ENCODE measurements at regions not wholly inside any gene's neighbourhood (a gene's known extent, or its start where the extent isn't known, plus 50 kb on each side); places are given as distances from the start of the nearest gene placed in this dataset.
"Not testable (repeated sequence)": the region's sequence is repeated elsewhere in the genome, so short reads cannot be mapped to it uniquely, and the experiment has no call there.

GRCh38 chr15:47129033-47129432 is 588.3 kb upstream of the SEMA6D start:
- DNase-seq, result no peak
- H3K9me3 Mint-ChIP-seq, result peaks cover 4 to 35% (median 13%) of the 10 kb centered on the region in 5 donors
- ChIA-PET CTCF (no interaction called here), POLR2A (no interaction called here)
- H3K36me3 Mint-ChIP-seq, result no peaks in the 10 kb centered on the region
- no peak overlapping the region for H3K27ac Mint-ChIP-seq
- Histone ChIP-seq H3K36me3 (ENCODE audit: insufficient read depth, low read length) (no peaks in the 10 kb centered on the region), H3K27me3 (ENCODE audit: insufficient read depth, low read length, poor library complexity, severe bottlenecking) (no peaks in the 10 kb centered on the region), H3K4me1 (ENCODE audit: insufficient read depth, low read length) (no peaks in the 10 kb centered on the region), H3K4me3 (ENCODE audit: low read length) (no peak overlapping the region), H3K27ac (ENCODE audit: low read depth, low read length) (no peak overlapping the region), H3K9me3 (ENCODE audit: low read length) (no peaks in the 10 kb centered on the region)
- H3K4me1 Mint-ChIP-seq, result no peaks in the 10 kb centered on the region
- H3K27me3 Mint-ChIP-seq, result no peaks in the 10 kb centered on the region
- no peak overlapping the region for H3K4me3 Mint-ChIP-seq

- H3K27ac Mint-ChIP-seq; H3K36me3 Mint-ChIP-seq; H3K4me1 Mint-ChIP-seq; H3K4me3 ChIP-seq (ENCODE audit: low read length); DNase-seq; H3K27me3 Mint-ChIP-seq; H3K36me3 ChIP-seq (ENCODE audit: insufficient read depth, low read length); H3K27me3 ChIP-seq (ENCODE audit: insufficient read depth, low read length, poor library complexity, severe bottlenecking); CTCF ChIA-PET; H3K4me1 ChIP-seq (ENCODE audit: insufficient read depth, low read length); H3K9me3 ChIP-seq (ENCODE audit: low read length); H3K4me3 Mint-ChIP-seq; POLR2A ChIA-PET; H3K27ac ChIP-seq (ENCODE audit: low read depth, low read length): not testable (repeated sequence)
- peaks cover 3 to 32% (median 13%) of the 10 kb centered on the region in 5 donors for H3K9me3 Mint-ChIP-seq
These were observed 585.9 kb upstream of the SEMA6D start for GRCh38 chr15:47131450-47131849.

GRCh38 chr15:47135267-47135666 is 582.0 kb upstream of the SEMA6D start:
- no peak overlapping the region for H3K4me3 ChIP-seq (ENCODE audit: low read length)
- no peak overlapping the region for H3K4me3 Mint-ChIP-seq
- H3K27ac ChIP-seq (ENCODE audit: low read depth, low read length), result no peak overlapping the region
- POLR2A ChIA-PET, result no interaction called here
- no peak overlapping the region for H3K27ac Mint-ChIP-seq
- no peaks in the 10 kb centered on the region for H3K36me3 ChIP-seq (ENCODE audit: insufficient read depth, low read length)
- no peaks in the 10 kb centered on the region for H3K36me3 Mint-ChIP-seq
- H3K9me3 Mint-ChIP-seq, result peaks cover 0 to 20% (median 7%) of the 10 kb centered on the region in 5 donors
- H3K4me1 ChIP-seq (ENCODE audit: insufficient read depth, low read length), result no peaks in the 10 kb centered on the region
- CTCF ChIA-PET, result no interaction called here
- no peaks in the 10 kb centered on the region for H3K27me3 Mint-ChIP-seq
- H3K27me3 ChIP-seq (ENCODE audit: insufficient read depth, low read length, poor library complexity, severe bottlenecking), result no peaks in the 10 kb centered on the region
- no peaks in the 10 kb centered on the region for H3K4me1 Mint-ChIP-seq
- DNase-seq, result no peak
- H3K9me3 ChIP-seq (ENCODE audit: low read length), result no peaks in the 10 kb centered on the region

- Mint-ChIP-seq H3K27ac (no peak overlapping the region), H3K36me3 (no peaks in the 10 kb centered on the region), H3K9me3 (peaks cover 0 to 20% (median 0%) of the 10 kb centered on the region in 5 donors), H3K4me3 (no peak overlapping the region), H3K4me1 (no peaks in the 10 kb centered on the region), H3K27me3 (no peaks in the 10 kb centered on the region)
- Histone ChIP-seq H3K27ac (ENCODE audit: low read depth, low read length) (no peak overlapping the region), H3K9me3 (ENCODE audit: low read length) (no peaks in the 10 kb centered on the region), H3K4me1 (ENCODE audit: insufficient read depth, low read length) (no peaks in the 10 kb centered on the region), H3K4me3 (ENCODE audit: low read length) (no peak overlapping the region), H3K27me3 (ENCODE audit: insufficient read depth, low read length, poor library complexity, severe bottlenecking) (no peaks in the 10 kb centered on the region), H3K36me3 (ENCODE audit: insufficient read depth, low read length) (no peaks in the 10 kb centered on the region)
- CTCF ChIA-PET, result no interaction called here
- POLR2A ChIA-PET, result no interaction called here
- no peak for DNase-seq
These were observed 581.1 kb upstream of the SEMA6D start for GRCh38 chr15:47136236-47136635.

- POLR2A ChIA-PET, result no interaction called here
- Histone ChIP-seq H3K27ac (ENCODE audit: low read depth, low read length) (no peak overlapping the region), H3K9me3 (ENCODE audit: low read length) (no peaks in the 10 kb centered on the region), H3K4me1 (ENCODE audit: insufficient read depth, low read length) (no peaks in the 10 kb centered on the region), H3K4me3 (ENCODE audit: low read length) (no peak overlapping the region), H3K36me3 (ENCODE audit: insufficient read depth, low read length) (no peaks in the 10 kb centered on the region), H3K27me3 (ENCODE audit: insufficient read depth, low read length, poor library complexity, severe bottlenecking) (no peaks in the 10 kb centered on the region)
- no peaks in the 10 kb centered on the region for H3K4me1 Mint-ChIP-seq
- H3K27ac Mint-ChIP-seq, result no peak overlapping the region
- H3K36me3 Mint-ChIP-seq, result no peaks in the 10 kb centered on the region
- H3K4me3 Mint-ChIP-seq, result no peak overlapping the region
- no peaks in the 10 kb centered on the region for H3K27me3 Mint-ChIP-seq
- CTCF ChIA-PET, result no interaction called here
- no peak for DNase-seq
- H3K9me3 Mint-ChIP-seq, result peaks cover 0 to 36% (median 3%) of the 10 kb centered on the region in 5 donors
These were observed 577.3 kb upstream of the SEMA6D start for GRCh38 chr15:47139965-47140364.

GRCh38 chr15:47157827-47158226 is 559.5 kb upstream of the SEMA6D start:
- Histone ChIP-seq H3K27me3 (ENCODE audit: insufficient read depth, low read length, poor library complexity, severe bottlenecking) (no peaks in the 10 kb centered on the region), H3K9me3 (ENCODE audit: low read length) (no peaks in the 10 kb centered on the region), H3K36me3 (ENCODE audit: insufficient read depth, low read length) (no peaks in the 10 kb centered on the region), H3K4me3 (ENCODE audit: low read length) (no peak overlapping the region), H3K27ac (ENCODE audit: low read depth, low read length) (no peak overlapping the region), H3K4me1 (ENCODE audit: insufficient read depth, low read length) (no peaks in the 10 kb centered on the region)
- POLR2A ChIA-PET, result no interaction called here
- Mint-ChIP-seq H3K27ac (no peak overlapping the region), H3K27me3 (peaks cover 0 to 2% of the 10 kb centered on the region in 2 donors), H3K36me3 (no peaks in the 10 kb centered on the region), H3K4me1 (no peaks in the 10 kb centered on the region), H3K9me3 (peaks cover 0 to 13% (median 4%) of the 10 kb centered on the region in 5 donors), H3K4me3 (no peak overlapping the region)
- CTCF ChIA-PET, result no interaction called here
- DNase-seq, result no peak

- CTCF ChIA-PET, result no interaction called here
- no peak overlapping the region for H3K4me3 Mint-ChIP-seq
- H3K4me1 Mint-ChIP-seq, result no peaks in the 10 kb centered on the region
- peaks cover 0 to 2% of the 10 kb centered on the region in 2 donors for H3K27me3 Mint-ChIP-seq
- Histone ChIP-seq H3K36me3 (ENCODE audit: insufficient read depth, low read length) (no peaks in the 10 kb centered on the region), H3K4me3 (ENCODE audit: low read length) (no peak overlapping the region), H3K4me1 (ENCODE audit: insufficient read depth, low read length) (no peaks in the 10 kb centered on the region), H3K9me3 (ENCODE audit: low read length) (no peaks in the 10 kb centered on the region), H3K27ac (ENCODE audit: low read depth, low read length) (no peak overlapping the region), H3K27me3 (ENCODE audit: insufficient read depth, low read length, poor library complexity, severe bottlenecking) (no peaks in the 10 kb centered on the region)
- H3K36me3 Mint-ChIP-seq, result no peaks in the 10 kb centered on the region
- DNase-seq, result no peak
- POLR2A ChIA-PET, result no interaction called here
- H3K27ac Mint-ChIP-seq, result no peak overlapping the region
- H3K9me3 Mint-ChIP-seq, result peaks cover 0 to 15% (median 4%) of the 10 kb centered on the region in 5 donors
These were observed 558.7 kb upstream of the SEMA6D start for GRCh38 chr15:47158573-47158972.

- H3K27ac Mint-ChIP-seq, result no peak overlapping the region
- H3K4me1 Mint-ChIP-seq, result no peaks in the 10 kb centered on the region
- peaks cover 0 to under 1% of the 10 kb centered on the region in 2 donors for H3K27me3 Mint-ChIP-seq
- H3K36me3 Mint-ChIP-seq, result peaks cover 0 to 1% (median 0%) of the 10 kb centered on the region in 3 donors
- H3K27me3 ChIP-seq (ENCODE audit: insufficient read depth, low read length, poor library complexity, severe bottlenecking), result no peaks in the 10 kb centered on the region
- no peak overlapping the region for H3K27ac ChIP-seq (ENCODE audit: low read depth, low read length)
- ChIA-PET CTCF (interaction anchor here (1.5 kb wide), 1 partner anchor 12 kb away, joined by 5 read pairs; no protein-coding TSS in a partner anchor), POLR2A (no interaction called here)
- no peaks in the 10 kb centered on the region for H3K9me3 ChIP-seq (ENCODE audit: low read length)
- no peak overlapping the region for H3K4me3 Mint-ChIP-seq
- H3K4me3 ChIP-seq (ENCODE audit: low read length), result no peak overlapping the region
- peaks cover 2 to 25% (median 5%) of the 10 kb centered on the region in 5 donors for H3K9me3 Mint-ChIP-seq
- no peaks in the 10 kb centered on the region for H3K36me3 ChIP-seq (ENCODE audit: insufficient read depth, low read length)
- no peak for DNase-seq
- H3K4me1 ChIP-seq (ENCODE audit: insufficient read depth, low read length), result no peaks in the 10 kb centered on the region
These were observed 540.1 kb upstream of the SEMA6D start for GRCh38 chr15:47177177-47177576.

- DNase-seq, result no peak
- Mint-ChIP-seq H3K4me3 (no peak overlapping the region), H3K4me1 (peaks cover 0 to 10% (median 0%) of the 10 kb centered on the region in 3 donors), H3K36me3 (no peaks in the 10 kb centered on the region), H3K9me3 (peaks cover 6 to 21% (median 13%) of the 10 kb centered on the region in 5 donors), H3K27me3 (peaks cover 12 to 23% of the 10 kb centered on the region in 2 donors), H3K27ac (no peak overlapping the region)
- Histone ChIP-seq H3K27me3 (ENCODE audit: insufficient read depth, low read length, poor library complexity, severe bottlenecking) (no peaks in the 10 kb centered on the region), H3K36me3 (ENCODE audit: insufficient read depth, low read length) (no peaks in the 10 kb centered on the region), H3K9me3 (ENCODE audit: low read length) (no peaks in the 10 kb centered on the region), H3K4me3 (ENCODE audit: low read length) (no peak overlapping the region), H3K4me1 (ENCODE audit: insufficient read depth, low read length) (no peaks in the 10 kb centered on the region), H3K27ac (ENCODE audit: low read depth, low read length) (no peak overlapping the region)
- CTCF ChIA-PET, result no interaction called here
- POLR2A ChIA-PET, result no interaction called here
These were observed 537.3 kb upstream of the SEMA6D start for GRCh38 chr15:47179988-47180387.

Measured in CD8-positive, alpha-beta memory T cell (primary cell).